ENCODE measurements at regions not wholly inside any gene's neighbourhood (a gene's known extent, or its start where the extent isn't known, plus 50 kb on each side); places are given as distances from the start of the nearest gene placed in this dataset.
"Not testable (repeated sequence)": the region's sequence is repeated elsewhere in the genome, so short reads cannot be mapped to it uniquely, and the experiment has no call there.

GRCh38 chr7:93048136-93048930 is 69.4 kb downstream of the SAMD9 start:
- peak; percentile 60 for DNase-seq

- DNase-seq: no peak
These were observed 70.2 kb downstream of the SAMD9 start for GRCh38 chr7:93047514-93048099.

GRCh38 chr7:93046641-93047040 is 71.1 kb downstream of the SAMD9 start:
- no peak for DNase-seq

GRCh38 chr7:93044147-93044810 is 73.5 kb downstream of the SAMD9 start:
- DNase-seq: peak; percentile 99

- peak; percentile 97 for DNase-seq
These were observed 74.3 kb downstream of the SAMD9 start for GRCh38 chr7:93043385-93043985.

- DNase-seq: no peak
These were observed 77.4 kb downstream of the SAMD9 start for GRCh38 chr7:93040355-93040754.

GRCh38 chr7:93039786-93040185 is 78.0 kb downstream of the SAMD9 start:
- no peak for DNase-seq

GRCh38 chr7:93039282-93039681 is 78.5 kb downstream of the SAMD9 start:
- no peak for DNase-seq

GRCh38 chr7:93036807-93037206 is 81.0 kb downstream of the SAMD9 start:
- DNase-seq: no peak

- no peak for DNase-seq
These were observed 81.6 kb downstream of the SAMD9 start for GRCh38 chr7:93036149-93036640.

- DNase-seq: no peak
These were observed 86.0 kb downstream of the SAMD9 start for GRCh38 chr7:93031795-93032194.

GRCh38 chr7:93030605-93031225 is 87.1 kb downstream of the SAMD9 start:
- peak; percentile 45 for DNase-seq

GRCh38 chr7:93029056-93029455 is 88.7 kb downstream of the SAMD9 start:
- DNase-seq: no peak

- no peak for DNase-seq
These were observed 89.2 kb downstream of the SAMD9 start for GRCh38 chr7:93028610-93029009.

- no peak for DNase-seq
These were observed 90.7 kb downstream of the SAMD9 start for GRCh38 chr7:93027044-93027443.

- DNase-seq: no peak
These were observed 91.4 kb downstream of the SAMD9 start for GRCh38 chr7:93026425-93026824.

- DNase-seq: no peak
These were observed 92.4 kb downstream of the SAMD9 start for GRCh38 chr7:93025389-93025788.

GRCh38 chr7:93022931-93023478 is 94.8 kb downstream of the SAMD9 start:
- DNase-seq: not testable (repeated sequence)

- no peak for DNase-seq
These were observed 96.0 kb downstream of the SAMD9 start for GRCh38 chr7:93021748-93022147.

- peak; percentile 76 for DNase-seq
These were observed 99.1 kb downstream of the SAMD9 start for GRCh38 chr7:93018716-93019115.

- DNase-seq: peak; percentile 39
These were observed 100.9 kb downstream of the SAMD9 start for GRCh38 chr7:93016681-93017381.

Measured in fibroblast of skin of scalp (primary cell).